ENCODE measurements at regions not wholly inside any gene's neighbourhood (a gene's known extent, or its start where the extent isn't known, plus 50 kb on each side); places are given as distances from the start of the nearest gene placed in this dataset.

DNA sequence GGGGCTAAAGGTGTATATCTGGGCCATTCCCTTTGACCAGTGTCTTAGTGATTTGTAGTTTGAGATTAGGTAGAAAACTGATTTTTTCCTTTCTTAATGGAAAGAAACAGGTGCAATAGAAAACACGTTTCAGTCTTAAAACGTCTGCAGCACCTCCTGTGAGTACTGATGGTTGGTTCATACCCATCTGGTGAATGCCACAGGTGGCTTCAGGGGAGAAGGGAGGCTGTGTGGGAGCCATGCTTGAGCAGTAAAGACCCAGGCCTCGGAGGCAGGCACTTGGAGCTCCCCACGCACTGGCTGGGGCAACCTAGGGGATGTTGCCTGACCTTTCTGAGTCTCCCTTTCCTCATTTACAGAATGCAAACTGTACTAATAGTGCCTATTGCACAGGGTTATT lies 171.5 kb upstream of the GRB10 start:
- Histone ChIP-seq H3K27me3 (ENCODE audit: control insufficient read depth, insufficient read depth, low read length) (no peaks in the 10 kb centered on the region), H2AFZ (ENCODE audit: low read length) (no peak overlapping the region), H3K9ac (ENCODE audit: insufficient read depth, low read length) (no peak overlapping the region), H3K79me2 (ENCODE audit: control insufficient read depth, insufficient read depth, low read length) (no peaks in the 10 kb centered on the region), H4K20me1 (ENCODE audit: control insufficient read depth, extremely low read depth, insufficient read depth, low read length) (no peaks in the 10 kb centered on the region), H3K36me3 (ENCODE audit: control insufficient read depth, insufficient read depth, low read length) (no peaks in the 10 kb centered on the region), H3K4me3 (replicated peaks in 1 of 4; ENCODE audit: control extremely low read depth in 1 of 4, insufficient read depth in 1 of 4, low read depth in 3 of 4, low read length in 4 of 4) (no peak overlapping the region), H3K4me1 (ENCODE audit: control insufficient read depth, extremely low read depth, insufficient read depth, low read length) (no peaks in the 10 kb centered on the region), H3K9me3 (ENCODE audit: control insufficient read depth, insufficient read depth, low read depth, low read length) (no peaks in the 10 kb centered on the region), H3K4me2 (ENCODE audit: extremely low read depth, insufficient read depth, low read length) (no peak overlapping the region), H3K27ac (ENCODE audit: insufficient read depth, low read length) (no peak overlapping the region)
- no peak for DNase-seq (ENCODE audit: low read depth in 2 of 2)
- TF ChIP-seq CTCF (conservative IDR thresholded peaks at IDR 0.05 in 1 of 2, IDR thresholded peaks at IDR 0.05 in 1 of 2; ENCODE audit: low read depth in 1 of 2, low read length in 2 of 2) = no peak
- TF ChIP-seq EZH2 (IDR thresholded peaks at IDR 0.05; ENCODE audit: low read length, missing control alignments) = no peak

DNA sequence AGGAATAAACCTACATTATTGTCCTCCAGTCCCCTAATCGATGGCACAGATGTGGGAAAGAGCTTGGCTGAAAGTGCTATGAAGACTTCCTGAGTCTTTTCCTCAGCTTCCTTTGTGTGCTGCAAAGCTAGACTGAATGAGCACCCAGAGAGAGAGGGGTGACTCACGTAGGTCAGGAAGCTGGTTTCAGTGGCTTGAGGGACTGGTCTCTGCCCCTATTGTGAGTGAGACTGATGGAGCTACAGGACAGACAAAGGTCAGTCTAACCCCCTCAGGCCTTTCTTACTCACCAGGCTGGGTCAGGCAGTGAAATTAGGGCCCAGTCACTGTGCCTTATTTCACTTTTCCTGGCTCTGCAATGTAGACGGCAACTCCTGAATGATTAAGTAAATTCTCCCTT lies 171.1 kb upstream of the GRB10 start:
- TF ChIP-seq EZH2 (IDR thresholded peaks at IDR 0.05; ENCODE audit: low read length, missing control alignments) (no peak), CTCF (conservative IDR thresholded peaks at IDR 0.05 in 1 of 2, IDR thresholded peaks at IDR 0.05 in 1 of 2; ENCODE audit: low read depth in 1 of 2, low read length in 2 of 2) (no peak)
- Histone ChIP-seq H3K9ac (ENCODE audit: insufficient read depth, low read length) (no peak overlapping the region), H3K27ac (ENCODE audit: insufficient read depth, low read length) (no peak overlapping the region), H3K4me1 (ENCODE audit: control insufficient read depth, extremely low read depth, insufficient read depth, low read length) (no peaks in the 10 kb centered on the region), H3K79me2 (ENCODE audit: control insufficient read depth, insufficient read depth, low read length) (no peaks in the 10 kb centered on the region), H3K4me2 (ENCODE audit: extremely low read depth, insufficient read depth, low read length) (no peak overlapping the region), H3K36me3 (ENCODE audit: control insufficient read depth, insufficient read depth, low read length) (no peaks in the 10 kb centered on the region), H3K4me3 (replicated peaks in 1 of 4; ENCODE audit: control extremely low read depth in 1 of 4, insufficient read depth in 1 of 4, low read depth in 3 of 4, low read length in 4 of 4) (no peak overlapping the region), H3K9me3 (ENCODE audit: control insufficient read depth, insufficient read depth, low read depth, low read length) (no peaks in the 10 kb centered on the region), H3K27me3 (ENCODE audit: control insufficient read depth, insufficient read depth, low read length) (no peaks in the 10 kb centered on the region), H2AFZ (ENCODE audit: low read length) (no peak overlapping the region), H4K20me1 (ENCODE audit: control insufficient read depth, extremely low read depth, insufficient read depth, low read length) (no peaks in the 10 kb centered on the region)
- peak; percentile 21 to 79 for DNase-seq (ENCODE audit: low read depth in 2 of 2)

DNA sequence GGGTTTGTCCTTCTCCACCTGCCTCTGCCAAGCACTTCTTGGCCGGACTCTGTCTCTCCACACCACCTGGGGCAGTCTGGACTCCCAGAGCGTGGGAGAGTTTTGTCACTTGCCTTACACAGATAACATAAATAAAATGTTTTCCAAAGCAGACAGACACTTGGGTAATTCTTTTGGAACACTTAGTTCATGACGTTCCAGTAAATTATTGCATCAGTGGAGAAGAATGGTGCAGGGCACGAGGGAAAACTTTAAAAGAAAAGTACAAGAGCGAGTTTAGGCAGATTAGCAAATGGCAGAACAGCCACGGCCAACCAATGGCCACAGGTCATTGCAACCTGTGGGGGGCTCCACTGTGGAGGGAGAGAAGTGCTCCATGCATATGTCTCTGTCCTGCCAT lies 170.6 kb upstream of the GRB10 start:
- Histone ChIP-seq H3K36me3 (ENCODE audit: control insufficient read depth, insufficient read depth, low read length) (no peaks in the 10 kb centered on the region), H3K4me3 (replicated peaks in 1 of 4; ENCODE audit: control extremely low read depth in 1 of 4, insufficient read depth in 1 of 4, low read depth in 3 of 4, low read length in 4 of 4) (no peak overlapping the region), H4K20me1 (ENCODE audit: control insufficient read depth, extremely low read depth, insufficient read depth, low read length) (no peaks in the 10 kb centered on the region), H3K9me3 (ENCODE audit: control insufficient read depth, insufficient read depth, low read depth, low read length) (no peaks in the 10 kb centered on the region), H3K4me2 (ENCODE audit: extremely low read depth, insufficient read depth, low read length) (no peak overlapping the region), H3K9ac (ENCODE audit: insufficient read depth, low read length) (no peak overlapping the region), H3K4me1 (ENCODE audit: control insufficient read depth, extremely low read depth, insufficient read depth, low read length) (no peaks in the 10 kb centered on the region), H2AFZ (ENCODE audit: low read length) (no peak overlapping the region), H3K27ac (ENCODE audit: insufficient read depth, low read length) (no peak overlapping the region), H3K27me3 (ENCODE audit: control insufficient read depth, insufficient read depth, low read length) (no peaks in the 10 kb centered on the region), H3K79me2 (ENCODE audit: control insufficient read depth, insufficient read depth, low read length) (no peaks in the 10 kb centered on the region)
- peak in 1 of 2 donors; percentile 41 for DNase-seq (ENCODE audit: low read depth in 2 of 2)
- TF ChIP-seq CTCF (conservative IDR thresholded peaks at IDR 0.05 in 1 of 2, IDR thresholded peaks at IDR 0.05 in 1 of 2; ENCODE audit: low read depth in 1 of 2, low read length in 2 of 2) (no peak), EZH2 (IDR thresholded peaks at IDR 0.05; ENCODE audit: low read length, missing control alignments) (no peak)

All from fibroblast of lung (primary cell).